Epithelial cell of prostate (primary cell): ENCODE measurements at regions not wholly inside any gene's neighbourhood (a gene's known extent, or its start where the extent isn't known, plus 50 kb on each side); places are given as distances from the start of the nearest gene placed in this dataset.

ENCODE experiments used
- DNase-seq: peaks from one replicate; pipeline ENCODE4 v3.0.0-alpha.2; 2011; ENCODE audit warnings: low read depth, low spot score
- H3K27ac ChIP-seq: fragments of 450-650 bp; 2 replicates; pipeline ENCODE4 v1.5.1; 2017; ENCODE audit warnings: mild to moderate bottlenecking

DNA sequence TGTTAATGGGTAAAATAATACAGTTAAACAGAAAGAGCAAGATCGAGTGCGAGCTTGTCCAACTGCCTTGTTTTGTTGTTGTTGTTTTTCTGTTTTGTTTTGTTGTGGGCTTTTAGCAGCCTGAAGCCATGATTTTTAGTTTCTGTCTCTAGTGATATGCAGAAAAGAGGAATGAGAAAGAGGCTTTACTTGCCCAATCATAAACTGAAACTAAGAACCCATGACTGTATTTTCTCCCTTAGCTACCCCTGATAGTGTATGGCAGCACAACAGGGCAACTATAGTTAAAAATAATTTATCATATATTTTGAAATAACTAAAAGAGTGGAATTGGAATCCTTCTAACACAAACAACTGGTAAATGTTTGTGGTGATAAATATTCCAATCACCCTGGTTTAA lies 493.9 kb downstream of the GLRX3 start:
- no peak overlapping the region for H3K27ac ChIP-seq
- no peak for DNase-seq

DNA sequence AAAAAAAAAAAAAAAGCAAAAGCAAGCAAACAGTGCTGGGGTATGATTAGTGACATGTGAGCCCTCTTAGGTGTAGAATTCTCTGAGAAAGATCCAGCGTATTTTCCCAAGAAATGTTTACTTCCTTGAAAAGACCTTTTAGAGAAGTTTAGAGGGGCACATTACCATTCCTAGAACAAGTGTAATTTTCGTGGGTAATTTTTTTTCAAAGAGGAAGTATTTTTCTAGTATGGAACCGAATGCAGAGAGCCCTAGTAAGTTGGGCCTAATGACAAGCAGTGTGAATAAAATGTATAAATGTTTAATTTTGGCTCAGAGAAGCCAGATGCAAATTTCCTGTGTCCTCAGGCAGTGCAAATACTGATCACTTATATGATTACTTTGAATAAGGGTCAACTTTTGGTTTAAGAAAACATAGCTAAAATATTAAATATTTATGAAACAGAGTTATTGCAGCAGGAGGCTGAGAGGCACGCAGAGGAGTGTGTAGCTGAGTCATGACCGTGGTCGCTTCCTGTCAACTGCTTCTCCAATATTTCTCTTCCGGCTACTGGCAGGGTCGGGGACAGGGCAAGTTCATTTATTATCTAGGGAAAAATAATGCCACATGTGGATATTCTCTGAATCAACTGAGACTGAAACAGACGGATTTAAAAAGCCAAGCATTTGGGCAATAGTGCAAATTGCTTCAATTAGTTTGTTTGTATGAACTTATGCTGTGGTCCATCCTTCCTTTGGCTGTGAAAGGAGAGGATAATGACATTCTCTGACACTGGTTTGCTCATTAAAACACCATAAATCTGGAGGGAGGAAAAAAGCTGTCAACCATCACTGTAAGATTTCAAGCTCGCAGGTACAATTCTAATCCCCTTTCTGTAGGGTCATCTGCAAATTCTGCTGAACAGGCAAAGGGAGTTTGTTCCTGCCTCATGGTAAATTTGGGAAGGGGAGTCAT lies 495.2 kb downstream of the GLRX3 start:
- DNase-seq, result no peak
- H3K27ac ChIP-seq, result no peak overlapping the region

GRCh38 chr10:130634816-130635215 lies 498.6 kb downstream of the GLRX3 start:
- no peak for DNase-seq

GRCh38 chr10:130635528-130635927 lies 499.3 kb downstream of the GLRX3 start:
- H3K27ac ChIP-seq, result no peak overlapping the region
- no peak for DNase-seq

More at GRCh38 chr10:130634816-130635215, 498.6 kb downstream of the GLRX3 start:
- no peak overlapping the region for H3K27ac ChIP-seq

DNA sequence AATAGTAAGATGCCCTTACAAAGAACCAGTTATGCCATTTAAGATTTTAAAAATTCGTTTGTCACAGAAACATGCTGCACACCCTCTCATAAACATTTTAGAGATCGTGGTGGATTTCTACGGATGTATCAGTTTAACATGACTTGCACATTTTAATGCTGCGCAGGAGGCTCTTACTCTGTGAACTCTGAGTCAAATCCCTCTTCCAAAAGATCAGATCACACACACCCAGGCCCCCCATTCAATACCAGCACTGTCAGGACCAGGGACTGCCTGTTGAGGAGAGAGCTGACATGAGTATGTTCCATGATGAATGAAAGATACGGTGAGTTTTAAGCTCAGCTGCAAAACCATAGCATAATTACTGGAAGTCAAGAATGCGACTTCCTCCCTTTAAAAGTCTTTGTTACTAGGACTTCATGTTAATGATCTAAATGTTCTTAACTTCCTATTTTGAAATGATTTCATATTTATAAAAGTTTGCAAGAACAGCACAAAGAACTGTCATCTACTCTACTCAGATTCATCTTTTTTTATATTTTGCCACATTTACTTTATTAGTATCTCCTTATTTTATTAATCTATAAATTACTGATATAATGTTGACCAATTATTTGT lies 500.2 kb downstream of the GLRX3 start:
- no peak overlapping the region for H3K27ac ChIP-seq
- no peak for DNase-seq

DNA sequence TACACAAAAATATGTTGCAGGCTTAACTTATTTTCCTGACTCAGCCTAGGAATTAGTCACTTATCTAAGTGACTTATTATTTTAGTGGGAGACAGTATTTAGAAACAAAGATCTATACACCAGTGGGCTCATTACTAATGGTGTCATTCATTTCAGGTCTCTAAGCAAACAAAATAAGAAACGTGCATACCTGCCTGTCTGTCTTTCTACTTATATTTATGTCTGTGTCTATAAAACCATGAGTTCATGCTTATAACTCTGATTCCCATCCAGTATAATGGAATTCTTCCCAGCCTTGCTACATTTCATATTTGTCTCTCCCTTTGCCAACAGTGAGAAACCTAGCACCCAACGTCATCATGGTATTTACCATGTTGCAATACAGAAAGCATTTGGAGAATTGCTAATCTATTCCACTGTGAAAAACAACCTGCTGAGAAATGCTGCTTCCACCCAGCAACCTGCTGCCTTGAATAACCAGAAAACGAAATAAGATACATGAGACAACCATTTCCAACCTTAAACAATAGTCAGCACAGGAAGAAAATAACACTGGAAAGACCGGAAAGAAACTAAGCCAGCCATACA lies 501.0 kb downstream of the GLRX3 start:
- no peak for DNase-seq
- no peak overlapping the region for H3K27ac ChIP-seq

DNA sequence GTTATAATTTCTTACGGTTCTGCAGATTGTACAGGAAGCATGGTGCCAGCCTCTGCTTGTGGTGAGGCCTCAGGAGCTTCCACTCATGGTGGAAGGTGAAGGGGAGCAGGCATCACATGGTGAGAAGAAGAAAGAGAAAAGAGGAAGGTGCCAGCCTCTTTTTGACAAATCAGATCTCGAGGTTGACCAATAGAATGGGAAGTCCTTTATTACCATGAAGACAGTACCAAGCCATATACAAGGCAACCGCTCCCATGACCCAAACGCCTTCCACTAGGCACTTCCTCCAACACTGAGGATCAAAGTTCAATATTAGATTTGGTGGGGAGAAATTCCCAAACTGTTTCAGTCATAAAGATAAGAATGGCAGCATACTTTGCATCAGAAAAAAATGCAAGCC lies 502.8 kb downstream of the GLRX3 start:
- H3K27ac ChIP-seq, result no peak overlapping the region
- DNase-seq, result no peak

DNA sequence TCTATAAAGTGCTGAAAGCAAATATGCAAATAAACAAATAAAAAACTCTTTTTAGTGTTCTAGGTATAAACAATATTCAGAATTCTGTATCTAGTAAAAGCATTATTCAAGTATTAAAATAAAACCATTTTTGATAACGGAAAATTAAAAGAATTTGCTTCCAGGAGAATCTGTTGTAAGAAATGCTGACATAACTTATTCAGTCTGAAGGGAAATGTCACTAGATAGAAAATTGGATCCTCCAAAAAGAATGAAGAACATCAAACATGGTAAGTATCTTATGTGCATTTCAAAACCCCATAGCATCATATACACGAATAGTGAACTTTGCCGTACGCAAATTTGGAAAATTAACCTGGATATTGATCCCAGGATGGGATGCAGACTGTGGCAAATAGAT lies 506.7 kb downstream of the GLRX3 start:
- DNase-seq, result no peak
- no peak overlapping the region for H3K27ac ChIP-seq

- no peak overlapping the region for H3K27ac ChIP-seq
- DNase-seq, result no peak
Observed at GRCh38 chr10:130647341-130647740, 511.1 kb downstream of the GLRX3 start.

DNA sequence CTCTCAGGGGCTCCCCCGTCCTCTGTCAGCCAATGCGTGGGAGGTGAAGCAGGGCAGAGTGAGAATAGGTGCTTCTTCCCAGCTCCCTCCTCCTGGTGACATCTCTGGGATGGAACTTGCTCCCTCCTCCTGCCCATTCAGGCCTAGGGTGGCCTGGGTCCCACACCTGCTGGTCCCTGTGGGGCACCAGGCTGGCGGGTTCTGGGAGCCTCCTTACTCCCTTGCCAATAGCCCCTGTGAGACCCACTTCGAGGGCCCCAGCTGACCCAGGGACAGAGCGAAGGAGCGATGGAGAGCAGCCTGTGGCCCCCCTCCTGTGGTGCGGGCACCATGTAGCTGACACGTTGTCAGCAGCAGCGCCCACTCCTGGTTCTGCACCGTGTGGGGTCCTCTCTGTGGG lies 512.6 kb downstream of the GLRX3 start:
- H3K27ac ChIP-seq, result no peak overlapping the region
- DNase-seq, result no peak

- DNase-seq, result no peak
- no peak overlapping the region for H3K27ac ChIP-seq
Observed at GRCh38 chr10:130652544-130652943, 516.4 kb downstream of the GLRX3 start.

GRCh38 chr10:130652964-130653578 lies 516.9 kb downstream of the GLRX3 start:
- DNase-seq, result no peak
- H3K27ac ChIP-seq, result no peak overlapping the region

GRCh38 chr10:130654726-130655125 lies 518.5 kb downstream of the GLRX3 start:
- no peak overlapping the region for H3K27ac ChIP-seq

GRCh38 chr10:130655313-130656186 lies 519.4 kb downstream of the GLRX3 start:
- DNase-seq, result no peak
- H3K27ac ChIP-seq, result no peak overlapping the region

More at GRCh38 chr10:130654726-130655125, 518.5 kb downstream of the GLRX3 start:
- no peak for DNase-seq

DNA sequence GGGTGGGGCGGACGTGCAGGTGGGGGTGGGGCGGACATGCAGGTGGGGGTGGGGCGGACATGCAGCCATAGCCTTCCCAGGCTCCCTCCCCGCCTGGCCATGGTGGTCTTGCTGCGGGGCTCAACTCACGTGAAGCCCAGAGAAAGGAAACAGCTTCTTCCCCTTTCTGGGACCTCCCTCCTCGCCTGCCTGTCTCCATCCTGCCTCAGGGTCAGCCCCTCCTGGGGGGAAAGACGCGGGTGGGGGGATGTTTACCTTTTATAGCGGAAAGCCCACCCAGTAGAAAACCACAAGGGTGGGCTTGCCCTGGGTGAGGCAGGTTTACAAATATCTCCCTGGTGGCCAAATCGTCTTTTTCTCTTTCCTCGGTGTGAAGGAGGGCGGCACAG lies 520.0 kb downstream of the GLRX3 start:
- DNase-seq, result no peak
- no peak overlapping the region for H3K27ac ChIP-seq

GRCh38 chr10:130656582-130657133 lies 520.5 kb downstream of the GLRX3 start:
- DNase-seq, result no peak
- no peak overlapping the region for H3K27ac ChIP-seq

DNA sequence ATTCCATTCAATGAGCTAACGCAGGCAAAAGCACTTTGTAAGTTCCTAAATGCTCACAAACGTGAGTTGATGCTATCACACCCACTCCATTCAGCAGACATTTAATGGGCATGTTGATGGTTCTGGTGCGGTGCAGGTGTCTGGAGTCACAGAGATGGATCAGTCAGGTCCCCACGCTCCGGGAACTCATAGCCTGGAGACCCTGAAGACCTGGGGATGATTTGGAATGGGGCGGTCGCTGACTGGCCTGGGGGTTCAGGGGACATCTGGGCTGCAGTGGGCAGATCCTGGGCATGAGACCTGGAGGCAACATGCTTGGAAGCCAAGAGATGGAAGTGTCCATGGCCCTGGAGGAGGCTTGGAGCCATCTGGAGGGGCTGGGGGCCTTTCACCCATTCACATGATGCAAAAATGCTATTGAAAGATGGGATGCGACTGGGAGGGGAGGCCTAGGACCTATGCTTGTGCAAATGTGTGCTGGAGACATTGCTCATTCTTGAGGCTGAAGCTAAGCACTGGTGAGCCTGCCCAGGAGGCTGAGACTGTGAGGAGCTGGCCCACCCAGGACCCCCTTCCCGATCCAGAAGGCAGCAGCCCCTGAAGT lies 522.6 kb downstream of the GLRX3 start:
- no peak for DNase-seq
- H3K27ac ChIP-seq, result no peak overlapping the region

DNA sequence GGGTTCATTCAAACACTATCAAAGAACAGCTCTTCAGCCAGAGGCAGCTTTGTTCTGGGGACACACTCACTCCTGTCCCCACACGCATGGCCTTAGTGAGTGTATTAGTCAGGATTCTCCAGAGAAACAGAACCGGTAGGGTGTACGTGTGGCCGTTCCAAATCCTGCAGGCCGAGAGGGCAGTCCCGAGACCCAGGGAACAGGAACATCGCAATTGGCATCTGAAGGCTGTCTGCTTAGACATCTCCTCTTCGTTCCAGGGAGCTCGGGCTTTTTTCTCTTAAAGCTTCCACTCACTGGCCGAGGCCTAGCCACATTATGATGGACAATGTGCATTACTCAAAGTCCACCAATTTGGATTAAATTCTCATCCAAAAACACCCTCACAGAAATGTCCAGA lies 523.3 kb downstream of the GLRX3 start:
- no peak overlapping the region for H3K27ac ChIP-seq
- no peak for DNase-seq

DNA sequence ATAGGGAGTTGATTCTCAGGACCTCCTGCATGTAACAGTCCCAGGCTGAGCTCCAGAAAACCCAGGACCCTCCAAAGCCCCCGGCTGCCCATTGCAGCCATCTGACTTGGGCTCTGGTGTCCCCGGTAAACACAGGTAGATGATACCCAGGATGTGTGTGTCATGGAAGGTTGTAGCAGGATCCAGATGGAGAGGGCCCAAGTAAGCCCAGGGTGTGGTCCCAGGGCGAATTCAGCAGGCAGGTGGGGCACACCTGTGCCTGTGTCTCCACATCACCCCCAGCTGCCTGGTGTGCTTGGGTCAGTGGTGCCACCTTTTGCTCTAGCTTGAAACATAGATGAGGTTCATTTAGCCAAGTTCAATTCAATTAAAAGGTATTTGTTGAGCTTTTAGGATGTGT lies 524.1 kb downstream of the GLRX3 start:
- DNase-seq, result no peak
- no peak overlapping the region for H3K27ac ChIP-seq
